Neural cell (in vitro differentiated cells): ENCODE measurements at regions not wholly inside any gene's neighbourhood (a gene's known extent, or its start where the extent isn't known, plus 50 kb on each side); places are given as distances from the start of the nearest gene placed in this dataset.

Experiments used
- H2AFZ ChIP-seq: fragments of 200-600, 300-800 bp; sonication (generic), shearing (Covaris generic); 2 replicates; pipeline ENCODE4 v1.6.0; 2014; ENCODE audit warnings: low read depth, mild to moderate bottlenecking, antibody characterized with exemption, low read length, moderate library complexity
- H3F3A ChIP-seq: fragments of 200-600 bp; shearing (Covaris generic); 2 replicates; pipeline ENCODE4 v1.6.1; 2016; ENCODE audit warnings: mild to moderate bottlenecking, moderate library complexity, mixed read lengths, antibody characterized with exemption, low read length; ENCODE audit not compliant: insufficient read depth, poor library complexity, severe bottlenecking
- H3K27ac ChIP-seq: fragments of 200-600, 300-800 bp; sonication (generic), shearing (Covaris generic); 2 replicates; pipeline ENCODE4 v1.5.1; 2014; ENCODE audit warnings: mild to moderate bottlenecking, low read length, moderate library complexity
- H3K27me3 ChIP-seq: fragments of 300-800, 200-600 bp; sonication (generic), shearing (Covaris generic); 2 replicates; pipeline ENCODE4 v1.6.0; 2014; ENCODE audit warnings: mild to moderate bottlenecking, low read depth, low read length, moderate library complexity; ENCODE audit not compliant: insufficient read depth
- H3K36me3 ChIP-seq: fragments of 300-800, 200-600 bp; sonication (generic), shearing (Covaris generic); 2 replicates; pipeline ENCODE4 v1.5.1; 2014; ENCODE audit warnings: mild to moderate bottlenecking, antibody characterized with exemption, low read length, moderate library complexity; ENCODE audit not compliant: insufficient read depth
- H3K4me2 ChIP-seq: fragments of 300-800, 200-600 bp; sonication (generic), shearing (Covaris generic); 2 replicates; pipeline ENCODE4 v1.6.0; 2014; ENCODE audit warnings: mild to moderate bottlenecking, low read length
- H3K4me3 ChIP-seq: fragments of 300-800, 200-600 bp; sonication (generic), shearing (Covaris generic); 2 replicates; pipeline ENCODE4 v1.5.1; 2014; ENCODE audit warnings: mild to moderate bottlenecking, low read length, moderate library complexity
- H3K79me2 ChIP-seq: fragments of 200-600 bp; shearing (Covaris generic); replicated peaks from 2 replicates; pipeline ENCODE4 v1.6.0; 2014; ENCODE audit warnings: mild to moderate bottlenecking, low read length, moderate library complexity; ENCODE audit not compliant: insufficient read depth
- H3K9ac ChIP-seq: fragments of 300-800, 200-600 bp; sonication (generic), shearing (Covaris generic); 2 replicates; pipeline ENCODE4 v1.6.1; 2016; ENCODE audit warnings: mild to moderate bottlenecking, low read length, mixed read lengths
- H3K9me2 ChIP-seq: fragments of 200-600 bp; shearing (Covaris generic); 2 replicates; pipeline ENCODE4 v1.6.1; 2016; ENCODE audit warnings: mild to moderate bottlenecking, low read length, mixed read lengths; ENCODE audit not compliant: insufficient read depth
- H3K9me3 ChIP-seq: fragments of 200-600, 300-800 bp; sonication (generic), shearing (Covaris generic); 2 replicates; pipeline ENCODE4 v1.6.1; 2016; ENCODE audit warnings: mild to moderate bottlenecking, mixed run types, low read length, moderate library complexity, mixed read lengths
- H4K20me1 ChIP-seq: fragments of 200-600 bp; shearing (Covaris generic); 2 replicates; pipeline ENCODE4 v1.6.1; 2016; ENCODE audit warnings: mild to moderate bottlenecking, mixed run types; ENCODE audit not compliant: insufficient read depth
- EP300 ChIP-seq: fragments of 450-650 bp; conservative IDR thresholded peaks from 2 replicates; pipeline ENCODE4 v1.6.1; 2014; ENCODE audit warnings: antibody characterized with exemption, mild to moderate bottlenecking, moderate library complexity; ENCODE audit not compliant: poor library complexity, severe bottlenecking
- EZH2 ChIP-seq: fragments of 200-600, 300-800 bp; shearing (Covaris generic), sonication (generic); IDR thresholded peaks from 2 replicates; pipeline ENCODE4 v1.6.1; 2014; ENCODE audit warnings: antibody characterized with exemption, low read length, borderline replicate concordance, mild to moderate bottlenecking; ENCODE audit not compliant: insufficient read depth, poor library complexity, severe bottlenecking
- MXI1 ChIP-seq: fragments of 450-650 bp; conservative IDR thresholded peaks from 2 replicates; pipeline ENCODE4 v1.6.1; 2014; ENCODE audit warnings: antibody characterized with exemption, mild to moderate bottlenecking; ENCODE audit not compliant: poor library complexity, severe bottlenecking
- POLR2AphosphoS5 ChIP-seq: IDR thresholded peaks from 2 replicates; pipeline ENCODE4 v1.6.1; 2012
- RAD21 ChIP-seq: fragments of 450-650 bp; conservative IDR thresholded peaks from 2 replicates; pipeline ENCODE4 v1.6.1; 2014; ENCODE audit warnings: antibody characterized with exemption, mild to moderate bottlenecking, moderate library complexity
- SMC3 ChIP-seq: fragments of 450-650 bp; conservative IDR thresholded peaks from 2 replicates; pipeline ENCODE4 v1.6.1; 2014; ENCODE audit warnings: antibody characterized with exemption, mild to moderate bottlenecking, moderate library complexity; ENCODE audit not compliant: poor library complexity
- TAF1 ChIP-seq: IDR thresholded peaks from 2 replicates; pipeline ENCODE4 v1.6.1; 2012; ENCODE audit warnings: low read depth
- TF ChIP-seq, protein P1 (sequence below): fragments of 450-650 bp; IDR thresholded peaks from 2 replicates; pipeline ENCODE4 v1.5.1; 2014; ENCODE audit warnings: antibody characterized with exemption, mild to moderate bottlenecking, moderate library complexity; ENCODE audit not compliant: poor library complexity, severe bottlenecking
- TF ChIP-seq, protein P2 (sequence below): IDR thresholded peaks from 2 replicates; pipeline ENCODE4 v1.6.1; 2012; ENCODE audit warnings: borderline replicate concordance

DNA sequence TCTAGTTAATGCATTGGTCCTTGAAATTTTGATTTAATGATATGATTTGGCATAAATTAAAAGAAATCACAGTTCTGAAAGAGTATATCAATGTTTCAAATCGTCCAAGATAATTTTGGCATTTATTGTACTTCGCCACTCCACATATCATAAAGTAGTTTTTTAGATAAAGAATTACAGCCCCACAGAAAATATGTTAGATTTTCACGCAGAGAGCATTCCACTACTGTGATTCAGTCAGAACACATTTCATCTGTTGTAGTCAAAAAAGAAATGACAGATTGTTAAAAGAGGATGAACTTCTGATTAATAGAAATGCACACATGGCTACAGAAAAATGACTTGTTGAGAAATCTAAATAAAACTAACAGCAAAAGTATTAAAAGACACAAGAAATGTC, 1063.5 kb upstream of the LRRN3 start:
- TF ChIP-seq POLR2AphosphoS5: no peak
- TF ChIP-seq MXI1: no peak
- no peak for TF ChIP-seq EZH2
- no peak for TF ChIP-seq EP300
- TF ChIP-seq, protein P1, sequence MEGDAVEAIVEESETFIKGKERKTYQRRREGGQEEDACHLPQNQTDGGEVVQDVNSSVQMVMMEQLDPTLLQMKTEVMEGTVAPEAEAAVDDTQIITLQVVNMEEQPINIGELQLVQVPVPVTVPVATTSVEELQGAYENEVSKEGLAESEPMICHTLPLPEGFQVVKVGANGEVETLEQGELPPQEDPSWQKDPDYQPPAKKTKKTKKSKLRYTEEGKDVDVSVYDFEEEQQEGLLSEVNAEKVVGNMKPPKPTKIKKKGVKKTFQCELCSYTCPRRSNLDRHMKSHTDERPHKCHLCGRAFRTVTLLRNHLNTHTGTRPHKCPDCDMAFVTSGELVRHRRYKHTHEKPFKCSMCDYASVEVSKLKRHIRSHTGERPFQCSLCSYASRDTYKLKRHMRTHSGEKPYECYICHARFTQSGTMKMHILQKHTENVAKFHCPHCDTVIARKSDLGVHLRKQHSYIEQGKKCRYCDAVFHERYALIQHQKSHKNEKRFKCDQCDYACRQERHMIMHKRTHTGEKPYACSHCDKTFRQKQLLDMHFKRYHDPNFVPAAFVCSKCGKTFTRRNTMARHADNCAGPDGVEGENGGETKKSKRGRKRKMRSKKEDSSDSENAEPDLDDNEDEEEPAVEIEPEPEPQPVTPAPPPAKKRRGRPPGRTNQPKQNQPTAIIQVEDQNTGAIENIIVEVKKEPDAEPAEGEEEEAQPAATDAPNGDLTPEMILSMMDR: no peak
- no peak for TF ChIP-seq RAD21
- no peak for TF ChIP-seq SMC3
- TF ChIP-seq, protein P2, sequence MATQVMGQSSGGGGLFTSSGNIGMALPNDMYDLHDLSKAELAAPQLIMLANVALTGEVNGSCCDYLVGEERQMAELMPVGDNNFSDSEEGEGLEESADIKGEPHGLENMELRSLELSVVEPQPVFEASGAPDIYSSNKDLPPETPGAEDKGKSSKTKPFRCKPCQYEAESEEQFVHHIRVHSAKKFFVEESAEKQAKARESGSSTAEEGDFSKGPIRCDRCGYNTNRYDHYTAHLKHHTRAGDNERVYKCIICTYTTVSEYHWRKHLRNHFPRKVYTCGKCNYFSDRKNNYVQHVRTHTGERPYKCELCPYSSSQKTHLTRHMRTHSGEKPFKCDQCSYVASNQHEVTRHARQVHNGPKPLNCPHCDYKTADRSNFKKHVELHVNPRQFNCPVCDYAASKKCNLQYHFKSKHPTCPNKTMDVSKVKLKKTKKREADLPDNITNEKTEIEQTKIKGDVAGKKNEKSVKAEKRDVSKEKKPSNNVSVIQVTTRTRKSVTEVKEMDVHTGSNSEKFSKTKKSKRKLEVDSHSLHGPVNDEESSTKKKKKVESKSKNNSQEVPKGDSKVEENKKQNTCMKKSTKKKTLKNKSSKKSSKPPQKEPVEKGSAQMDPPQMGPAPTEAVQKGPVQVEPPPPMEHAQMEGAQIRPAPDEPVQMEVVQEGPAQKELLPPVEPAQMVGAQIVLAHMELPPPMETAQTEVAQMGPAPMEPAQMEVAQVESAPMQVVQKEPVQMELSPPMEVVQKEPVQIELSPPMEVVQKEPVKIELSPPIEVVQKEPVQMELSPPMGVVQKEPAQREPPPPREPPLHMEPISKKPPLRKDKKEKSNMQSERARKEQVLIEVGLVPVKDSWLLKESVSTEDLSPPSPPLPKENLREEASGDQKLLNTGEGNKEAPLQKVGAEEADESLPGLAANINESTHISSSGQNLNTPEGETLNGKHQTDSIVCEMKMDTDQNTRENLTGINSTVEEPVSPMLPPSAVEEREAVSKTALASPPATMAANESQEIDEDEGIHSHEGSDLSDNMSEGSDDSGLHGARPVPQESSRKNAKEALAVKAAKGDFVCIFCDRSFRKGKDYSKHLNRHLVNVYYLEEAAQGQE: no peak
- no peak for TF ChIP-seq TAF1
- no peaks in the 10 kb centered on the region for H3F3A ChIP-seq
- H3K4me2 ChIP-seq: no peak overlapping the region
- H3K9me2 ChIP-seq: no peaks in the 10 kb centered on the region
- H3K4me3 ChIP-seq: no peak overlapping the region
- no peaks in the 10 kb centered on the region for H3K9me3 ChIP-seq
- H3K36me3 ChIP-seq: no peaks in the 10 kb centered on the region
- H3K9ac ChIP-seq: no peak overlapping the region
- no peaks in the 10 kb centered on the region for H3K79me2 ChIP-seq
- no peak overlapping the region for H2AFZ ChIP-seq
- no peak overlapping the region for H3K27ac ChIP-seq
- no peaks in the 10 kb centered on the region for H3K27me3 ChIP-seq
- H4K20me1 ChIP-seq: no peaks in the 10 kb centered on the region

DNA sequence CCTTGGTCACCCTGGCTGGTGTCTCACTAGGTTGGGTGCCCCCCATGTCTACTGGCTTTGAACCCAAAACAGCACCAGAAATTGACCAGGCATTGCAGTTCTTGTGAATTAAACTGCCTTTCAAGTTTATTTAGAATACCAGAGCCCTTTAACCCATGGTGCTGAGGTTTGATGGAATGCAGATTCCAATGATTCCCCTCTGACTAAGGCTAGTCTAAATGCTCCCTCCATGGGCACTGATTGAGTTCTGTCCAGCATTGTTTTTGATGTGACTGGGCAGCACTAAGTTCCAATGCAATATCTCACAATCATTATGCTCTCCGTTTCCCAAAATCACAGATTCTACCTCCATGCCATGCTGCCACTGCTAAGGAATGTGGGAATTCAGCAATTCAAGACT, 1047.4 kb upstream of the LRRN3 start:
- H3K36me3 ChIP-seq: no peaks in the 10 kb centered on the region
- no peak overlapping the region for H3K27ac ChIP-seq
- H3K4me3 ChIP-seq: no peak overlapping the region
- H3K79me2 ChIP-seq: no peaks in the 10 kb centered on the region
- H3K4me2 ChIP-seq: no peak overlapping the region
- TF ChIP-seq EZH2: no peak
- TF ChIP-seq TAF1: no peak
- TF ChIP-seq POLR2AphosphoS5: no peak
- no peak for TF ChIP-seq RAD21
- TF ChIP-seq, protein P2: no peak
- no peak for TF ChIP-seq SMC3
- no peak for TF ChIP-seq EP300
- TF ChIP-seq MXI1: no peak
- TF ChIP-seq, protein P1: no peak
- H4K20me1 ChIP-seq: no peaks in the 10 kb centered on the region
- no peaks in the 10 kb centered on the region for H3F3A ChIP-seq
- no peaks in the 10 kb centered on the region for H3K9me2 ChIP-seq
- no peak overlapping the region for H3K9ac ChIP-seq
- no peaks in the 10 kb centered on the region for H3K27me3 ChIP-seq
- H2AFZ ChIP-seq: no peak overlapping the region
- H3K9me3 ChIP-seq: no peaks in the 10 kb centered on the region
